OCI-LY3 (cell line): ENCODE measurements at regions not wholly inside any gene's neighbourhood (a gene's known extent, or its start where the extent isn't known, plus 50 kb on each side); places are given as distances from the start of the nearest gene placed in this dataset.

Experiments
- CTCF ChIP-seq: fragments of 200-600, 300-600 bp; sonication (generic); IDR thresholded peaks from 2 replicates; pipeline ENCODE4 v1.5.1; 2014; ENCODE audit warnings: antibody characterized with exemption, low read length, low read depth
- EZH2phosphoT487 ChIP-seq: fragments of 200-600 bp; shearing (Covaris generic); IDR thresholded peaks from 2 replicates; pipeline ENCODE4 v1.6.1; 2018; ENCODE audit warnings: antibody characterized with exemption, mixed run types, low read depth

- no peak for TF ChIP-seq CTCF
- no peak for TF ChIP-seq EZH2phosphoT487
Observed at GRCh38 chr4:123554801-123555232, 158.2 kb downstream of the SPRY1 start.
